Neural progenitor cell (in vitro differentiated cells): ENCODE measurements at regions not wholly inside any gene's neighbourhood (a gene's known extent, or its start where the extent isn't known, plus 50 kb on each side); places are given as distances from the start of the nearest gene placed in this dataset.
A peak's percentile ranks its signal among the peaks of the same experiment; 100 is the strongest.

Experiments
- DNase-seq: peaks from one replicate; pipeline ENCODE4 v3.0.0-alpha.2; 2016; ENCODE audit warnings: low spot score
- H2AFZ ChIP-seq: fragments of 200-600 bp; sonication (generic); replicated peaks from 2 replicates; pipeline ENCODE4 v1.6.1; 2016; ENCODE audit warnings: antibody characterized with exemption
- H3F3A ChIP-seq: fragments of 200-600 bp; sonication (generic); 2 replicates; pipeline ENCODE4 v1.6.1; 2016; ENCODE audit warnings: antibody characterized with exemption, low read depth
- H3K27ac ChIP-seq: fragments of 200-600 bp; sonication (generic); 2 replicates; pipeline ENCODE4 v1.5.1; 2016; ENCODE audit warnings: mild to moderate bottlenecking
- H3K27me3 ChIP-seq: fragments of 200-600 bp; sonication (generic); 2 replicates; pipeline ENCODE4 v1.6.1; 2016; ENCODE audit warnings: mild to moderate bottlenecking, moderate library complexity
- H3K36me3 ChIP-seq: fragments of 200-600 bp; sonication (generic); 2 replicates; pipeline ENCODE4 v1.5.1; 2016
- H3K4me1 ChIP-seq: fragments of 200-600 bp; sonication (generic); 2 replicates; pipeline ENCODE4 v1.6.1; 2016; ENCODE audit warnings: mixed run types
- H3K4me2 ChIP-seq: fragments of 200-600 bp; sonication (generic); 2 replicates; pipeline ENCODE4 v1.6.1; 2016
- H3K4me3 ChIP-seq: fragments of 200-600 bp; sonication (generic); 2 replicates; pipeline ENCODE4 v1.5.1; 2016
- H3K79me2 ChIP-seq: fragments of 200-600 bp; sonication (generic); 2 replicates; pipeline ENCODE4 v1.6.1; 2016; ENCODE audit warnings: low read depth
- H3K9ac ChIP-seq: fragments of 200-600 bp; sonication (generic); 2 replicates; pipeline ENCODE4 v1.6.1; 2016
- H3K9me3 ChIP-seq: fragments of 200-600 bp; sonication (generic); 2 replicates; pipeline ENCODE4 v1.5.1; 2016; ENCODE audit warnings: low read depth
- H4K20me1 ChIP-seq: fragments of 200-600 bp; sonication (generic); 2 replicates; pipeline ENCODE4 v1.6.1; 2016; ENCODE audit warnings: low read depth
- H3K27ac Mint-ChIP-seq: 3 replicates; pipeline ENCODE4 v1.8.0; 2021; ENCODE audit warnings: mixed read lengths
- H3K27me3 Mint-ChIP-seq: 2 replicates; pipeline ENCODE4 v1.8.0; 2022; ENCODE audit warnings: low read depth, mild to moderate bottlenecking, inconsistent platforms, moderate library complexity, mixed read lengths; ENCODE audit not compliant: insufficient read depth
- H3K36me3 Mint-ChIP-seq: 3 replicates; pipeline ENCODE4 v1.8.0; 2021; ENCODE audit warnings: mixed read lengths
- H3K4me1 Mint-ChIP-seq: 3 replicates; pipeline ENCODE4 v1.8.0; 2021; ENCODE audit warnings: mixed read lengths
- H3K4me3 Mint-ChIP-seq: 3 replicates; pipeline ENCODE4 v1.8.0; 2021; ENCODE audit warnings: mild to moderate bottlenecking, moderate library complexity, mixed read lengths
- H3K9me3 Mint-ChIP-seq: 3 replicates; pipeline ENCODE4 v1.8.0; 2020; ENCODE audit warnings: mixed read lengths
- CTCF ChIP-seq: fragments of 200-600 bp; sonication (generic); IDR thresholded peaks from 2 replicates; pipeline ENCODE4 v1.5.1; 2017; ENCODE audit warnings: antibody characterized with exemption, mild to moderate bottlenecking
- EZH2 ChIP-seq: fragments of 200-600 bp; sonication (generic); IDR thresholded peaks from 2 replicates; pipeline ENCODE4 v1.6.1; 2017; ENCODE audit warnings: antibody characterized with exemption, mild to moderate bottlenecking, moderate library complexity
- EZH2phosphoT487 ChIP-seq: fragments of 200-600 bp; sonication (generic); IDR thresholded peaks from 2 replicates; pipeline ENCODE4 v1.6.1; 2017; ENCODE audit warnings: antibody characterized with exemption

- Mint-ChIP-seq H3K27me3 (no peaks in the 10 kb centered on the region), H3K9me3 (no peaks in the 10 kb centered on the region), H3K4me1 (peaks cover 14% of the 10 kb centered on the region), H3K36me3 (peaks cover 1% of the 10 kb centered on the region), H3K4me3 (no peak overlapping the region), H3K27ac (no peak overlapping the region)
- no peak overlapping the region for H3K9ac ChIP-seq
- H3K27ac ChIP-seq: no peak overlapping the region
- H3K9me3 ChIP-seq: no peaks in the 10 kb centered on the region
- DNase-seq: no peak
- no peak overlapping the region for H3K4me3 ChIP-seq
- TF ChIP-seq EZH2phosphoT487: no peak
- no peaks in the 10 kb centered on the region for H4K20me1 ChIP-seq
- peak overlapping the region; percentile 58 for H2AFZ ChIP-seq
- H3K4me1 ChIP-seq: peaks cover 18% of the 10 kb centered on the region
- H3K27me3 ChIP-seq: no peaks in the 10 kb centered on the region
- no peaks in the 10 kb centered on the region for H3K79me2 ChIP-seq
- no peaks in the 10 kb centered on the region for H3F3A ChIP-seq
- no peaks in the 10 kb centered on the region for H3K36me3 ChIP-seq
- no peak overlapping the region for H3K4me2 ChIP-seq
These were observed 1108.5 kb upstream of the EEF2KMT start for GRCh38 chr16:6206080-6206479.

GRCh38 chr16:6204945-6205344, 1107.3 kb upstream of the EEF2KMT start:
- Histone ChIP-seq H4K20me1 (no peaks in the 10 kb centered on the region), H3K4me2 (no peak overlapping the region), H3K27ac (no peak overlapping the region), H3K9me3 (no peaks in the 10 kb centered on the region), H3K4me1 (peaks cover 18% of the 10 kb centered on the region), H2AFZ (no peak overlapping the region), H3F3A (no peaks in the 10 kb centered on the region), H3K27me3 (no peaks in the 10 kb centered on the region), H3K36me3 (no peaks in the 10 kb centered on the region), H3K79me2 (no peaks in the 10 kb centered on the region), H3K4me3 (no peak overlapping the region), H3K9ac (no peak overlapping the region)
- TF ChIP-seq EZH2phosphoT487: no peak
- no peak for TF ChIP-seq EZH2
- TF ChIP-seq CTCF: no peak
- H3K27ac Mint-ChIP-seq: no peak overlapping the region
- H3K36me3 Mint-ChIP-seq: peaks cover 1% of the 10 kb centered on the region
- H3K9me3 Mint-ChIP-seq: no peaks in the 10 kb centered on the region
- no peak overlapping the region for H3K4me3 Mint-ChIP-seq
- DNase-seq: no peak
- no peaks in the 10 kb centered on the region for H3K27me3 Mint-ChIP-seq
- H3K4me1 Mint-ChIP-seq: peaks cover 14% of the 10 kb centered on the region

GRCh38 chr16:6200861-6201260, 1103.3 kb upstream of the EEF2KMT start:
- no peak overlapping the region for H3K9ac ChIP-seq
- H3K4me2 ChIP-seq: no peak overlapping the region
- no peaks in the 10 kb centered on the region for H3K27me3 ChIP-seq
- no peaks in the 10 kb centered on the region for H3K9me3 ChIP-seq
- Mint-ChIP-seq H3K27ac (no peak overlapping the region), H3K36me3 (peaks cover 4% of the 10 kb centered on the region), H3K27me3 (no peaks in the 10 kb centered on the region), H3K4me1 (peaks cover 8% of the 10 kb centered on the region), H3K4me3 (no peak overlapping the region), H3K9me3 (no peaks in the 10 kb centered on the region)
- no peak overlapping the region for H3K4me3 ChIP-seq
- H4K20me1 ChIP-seq: no peaks in the 10 kb centered on the region
- H3F3A ChIP-seq: no peaks in the 10 kb centered on the region
- no peak overlapping the region for H3K27ac ChIP-seq
- no peak overlapping the region for H2AFZ ChIP-seq
- no peaks in the 10 kb centered on the region for H3K79me2 ChIP-seq
- H3K4me1 ChIP-seq: peaks cover 7% of the 10 kb centered on the region
- DNase-seq: no peak
- no peak for TF ChIP-seq CTCF
- no peak for TF ChIP-seq EZH2
- no peak for TF ChIP-seq EZH2phosphoT487
- no peaks in the 10 kb centered on the region for H3K36me3 ChIP-seq

GRCh38 chr16:6200271-6200670, 1102.7 kb upstream of the EEF2KMT start:
- no peak overlapping the region for H3K4me3 Mint-ChIP-seq
- H3K9me3 Mint-ChIP-seq: no peaks in the 10 kb centered on the region
- Histone ChIP-seq H3K27ac (no peak overlapping the region), H4K20me1 (no peaks in the 10 kb centered on the region), H3K36me3 (no peaks in the 10 kb centered on the region), H3K79me2 (no peaks in the 10 kb centered on the region), H3K4me3 (no peak overlapping the region), H2AFZ (no peak overlapping the region), H3K4me2 (no peak overlapping the region), H3K9me3 (no peaks in the 10 kb centered on the region), H3K27me3 (no peaks in the 10 kb centered on the region), H3F3A (no peaks in the 10 kb centered on the region), H3K9ac (no peak overlapping the region), H3K4me1 (peaks cover 11% of the 10 kb centered on the region)
- no peak for DNase-seq
- no peaks in the 10 kb centered on the region for H3K27me3 Mint-ChIP-seq
- TF ChIP-seq CTCF (no peak), EZH2phosphoT487 (no peak), EZH2 (no peak)
- H3K36me3 Mint-ChIP-seq: peaks cover 4% of the 10 kb centered on the region
- H3K27ac Mint-ChIP-seq: no peak overlapping the region
- peaks cover 8% of the 10 kb centered on the region for H3K4me1 Mint-ChIP-seq
